K562 (cell line): ENCODE measurements at regions not wholly inside any gene's neighbourhood (a gene's known extent, or its start where the extent isn't known, plus 50 kb on each side); places are given as distances from the start of the nearest gene placed in this dataset.

Experiments used
- ATAC-seq: fragments of 200-7000 bp; cut with Tn5 transposase; 3 replicates; pipeline ENCODE4 v1.9.1; 2020; ENCODE audit warnings: moderate library complexity
- BruUV-seq: library from RNA; stranded (reverse); fragments of 400-500 nt; replicated peaks from 2 replicates; lab custom pipeline; 2021; lab: Mats Ljungman, UMichigan
- CTCF ChIA-PET: fragments of 300-600 bp; formaldehyde crosslinking; extraction: SDS; loops from one replicate; lab custom pipeline; 2021; ENCODE audit warnings: low intra/inter-chr PET ratio; lab: Yijun Ruan, JAX
- POLR2A ChIA-PET: fragments of 300-600, 350-650 bp; sonication (Branson Sonifier 250); formaldehyde crosslinking; extraction: SDS; loops from one replicate; lab custom pipeline; 2021; ENCODE audit warnings: antibody characterized with exemption, inconsistent platforms; lab: Yijun Ruan, JAX
- DNase-seq, 4 experiments: peaks; one replicate each; pipeline versions ENCODE4 v3.0.0 to v3.0.0-alpha.2; 2011 to 2018; ENCODE audit warnings: low spot score in 3 of 4, mixed read lengths in 3 of 4; ENCODE audit errors: extremely low read depth in 1 of 4
- FAIRE-seq: peaks from 2 replicates; lab custom pipeline; 2011; peaks lifted over from hg19 to GRCh38; lab: Jason Lieb, UNC
- H2AFZ ChIP-seq: 2 replicates; pipeline ENCODE4 v1.6.0; 2011; ENCODE audit warnings: low read depth, low read length, control low read depth, inconsistent platforms
- H3K27ac ChIP-seq: fragments of 200-600 bp; 3 replicates; pipeline ENCODE4 v1.8.0; 2011; ENCODE audit warnings: low read depth, mild to moderate bottlenecking, control low read depth, inconsistent platforms, low read length, moderate library complexity, mixed read lengths; ENCODE audit errors: extremely low read depth
- H3K27me3 ChIP-seq, 2 experiments: fragments of 300-600 bp in 1 of 2; 2 replicates in 1 of 2; 3 replicates in 1 of 2; pipeline versions ENCODE4 v1.6.0 to v1.8.0; 2011; ENCODE audit warnings: inconsistent platforms in 2 of 2, low read length in 2 of 2, mild to moderate bottlenecking in 1 of 2, mixed read lengths in 1 of 2, moderate library complexity in 1 of 2; ENCODE audit not compliant: control insufficient read depth in 2 of 2, insufficient read depth in 2 of 2
- H3K36me3 ChIP-seq: fragments of 300-600 bp; 3 replicates; pipeline ENCODE4 v1.8.0; 2011; ENCODE audit warnings: mild to moderate bottlenecking, low read length, inconsistent platforms; ENCODE audit not compliant: control insufficient read depth, insufficient read depth
- H3K4me1 ChIP-seq, 2 experiments: fragments of 200-600 bp in 1 of 2; replicated peaks in 1 of 2; 2 replicates in 1 of 2; 3 replicates in 1 of 2; pipeline versions ENCODE4 v1.5.1 to v1.8.0; 2011; ENCODE audit warnings: inconsistent platforms in 2 of 2, low read length in 2 of 2, mild to moderate bottlenecking in 1 of 2, mixed read lengths in 1 of 2, moderate library complexity in 1 of 2; ENCODE audit not compliant: control insufficient read depth in 2 of 2, insufficient read depth in 2 of 2
- H3K4me2 ChIP-seq: 2 replicates; pipeline ENCODE4 v1.6.1; 2011; ENCODE audit warnings: low read length, control low read depth, inconsistent platforms, mixed read lengths; ENCODE audit not compliant: insufficient read depth
- H3K4me3 ChIP-seq: fragments of 200-600 bp; sonication (generic), shearing (Covaris generic); 2 replicates; pipeline ENCODE4 v1.5.1; 2016; ENCODE audit warnings: control low read depth, inconsistent platforms
- H3K79me2 ChIP-seq: fragments of 200-600 bp; 3 replicates; pipeline ENCODE4 v1.8.0; 2011; ENCODE audit warnings: low read length, inconsistent platforms; ENCODE audit not compliant: control insufficient read depth, insufficient read depth
- H3K9ac ChIP-seq, 2 experiments: 2 replicates each; pipeline versions ENCODE4 v1.6.0 to v1.6.1; 2011; ENCODE audit warnings: low read depth in 2 of 2, low read length in 2 of 2, control low read depth in 1 of 2, inconsistent platforms in 1 of 2, mild to moderate bottlenecking in 1 of 2, mixed read lengths in 1 of 2; ENCODE audit not compliant: insufficient read depth in 1 of 2
- H3K9me1 ChIP-seq: one replicate; pipeline ENCODE4 v1.6.0; 2011; ENCODE audit warnings: inconsistent platforms, mild to moderate bottlenecking, low read length, moderate library complexity; ENCODE audit not compliant: control insufficient read depth, insufficient read depth
- H3K9me3 ChIP-seq: replicated peaks from 2 replicates; pipeline ENCODE4 v1.5.1; 2011; ENCODE audit warnings: low read depth, low read length, inconsistent platforms; ENCODE audit not compliant: control insufficient read depth, insufficient read depth
- H4K20me1 ChIP-seq: replicated peaks from 2 replicates; pipeline ENCODE4 v1.6.1; 2011; ENCODE audit warnings: low read length, inconsistent platforms, mixed read lengths; ENCODE audit not compliant: control insufficient read depth, insufficient read depth
- CBX3 ChIP-seq, 2 experiments: IDR thresholded peaks; 1 replicate in 1 of 2; 2 replicates in 1 of 2; pipeline ENCODE4 v1.6.1; 2012; ENCODE audit warnings: inconsistent platforms in 2 of 2, low read length in 2 of 2, borderline replicate concordance in 1 of 2, control low read depth in 1 of 2
- GABPB2 ChIP-seq: fragments of 250-450 bp; sonication (Bioruptor Pico); conservative IDR thresholded peaks from 2 replicates; pipeline ENCODE4 v1.5.1; 2021; ENCODE audit warnings: mild to moderate bottlenecking
- JUN ChIP-seq, 2 experiments: sonication (generic) in 1 of 2; formaldehyde crosslinking in 1 of 2; IDR thresholded peaks; 2 replicates each; pipeline versions ENCODE4 v1.6.1 to v1.8.0; 2012 to 2022; ENCODE audit warnings: borderline replicate concordance in 2 of 2, mild to moderate bottlenecking in 2 of 2, improper control_type of control experiment in 1 of 2, low read depth in 1 of 2, low read length in 1 of 2, missing genetic modification reagents in 1 of 2
- KAT8 ChIP-seq: fragments of 450-650 bp; IDR thresholded peaks from 2 replicates; pipeline ENCODE4 v1.6.1; 2016; ENCODE audit warnings: low read depth, mild to moderate bottlenecking
- MAFG ChIP-seq: fragments of 450-650 bp; conservative IDR thresholded peaks from 2 replicates; pipeline ENCODE4 v1.6.1; 2016; ENCODE audit warnings: missing genetic modification characterization, missing compliant biosample characterization
- NCOA4 ChIP-seq: fragments of 450-650 bp; IDR thresholded peaks from 2 replicates; pipeline ENCODE4 v1.6.1; 2018; ENCODE audit warnings: mild to moderate bottlenecking; ENCODE audit not compliant: partially characterized antibody
- POLR2B ChIP-seq: fragments of 450-650 bp; IDR thresholded peaks from 2 replicates; pipeline ENCODE4 v1.6.1; 2018; ENCODE audit warnings: low read depth; ENCODE audit not compliant: partially characterized antibody
- RFX5 ChIP-seq: IDR thresholded peaks from 2 replicates; pipeline ENCODE4 v1.6.1; 2011; ENCODE audit warnings: low read depth, mild to moderate bottlenecking, improper control_type of control experiment, low read length
- SRSF9 ChIP-seq: fragments of 200-400 bp; formaldehyde crosslinking; IDR thresholded peaks from 2 replicates; pipeline ENCODE4 v1.6.1; 2017; ENCODE audit warnings: low read depth, low read length, borderline replicate concordance
- TEAD1 ChIP-seq, 2 experiments: fragments of 450-650 bp in 1 of 2; sonication (generic) in 1 of 2; formaldehyde crosslinking; IDR thresholded peaks; 2 replicates each; pipeline versions ENCODE4 v1.4.0 to v1.8.0; 2020 to 2022; ENCODE audit warnings: mild to moderate bottlenecking in 2 of 2, missing genetic modification reagents in 1 of 2
- ZFX ChIP-seq: sonication (generic); formaldehyde crosslinking; IDR thresholded peaks from 2 replicates; pipeline ENCODE4 v1.8.0; 2022; ENCODE audit warnings: mild to moderate bottlenecking, missing genetic modification reagents, moderate library complexity
- ZKSCAN8 ChIP-seq: fragments of 200-800 bp; sonication (Bioruptor generic); IDR thresholded peaks from 2 replicates; pipeline ENCODE4 v1.6.1; 2016; ENCODE audit warnings: missing genetic modification characterization, missing compliant biosample characterization
- ZNF507 ChIP-seq: conservative IDR thresholded peaks from 2 replicates; pipeline ENCODE4 v1.6.1; 2017; ENCODE audit warnings: missing genetic modification characterization, missing compliant biosample characterization
- ZNF584 ChIP-seq: fragments of 200-800 bp; sonication (Bioruptor generic); IDR thresholded peaks from 2 replicates; pipeline ENCODE4 v1.6.1; 2016; ENCODE audit warnings: low read depth, mild to moderate bottlenecking, missing genetic modification characterization, missing compliant biosample characterization
- ZNF639 ChIP-seq, 2 experiments: fragments of 200-800 bp in 1 of 2; sonication (Bioruptor generic) in 1 of 2; sonication (generic) in 1 of 2; formaldehyde crosslinking in 1 of 2; IDR thresholded peaks in 1 of 2; conservative IDR thresholded peaks in 1 of 2; 2 replicates each; pipeline versions ENCODE4 v1.5.0 to v1.6.1; 2016 to 2020; ENCODE audit warnings: missing compliant biosample characterization in 1 of 2, missing genetic modification characterization in 1 of 2, missing genetic modification reagents in 1 of 2
- WGBS: fragments of 100-300 bp; shearing (Covaris generic); methylation state at CpG from one replicate; pipeline ENCODE4 v1.1.6; 2016; ENCODE audit warnings: low coverage, mixed read lengths; ENCODE audit not compliant: insufficient coverage; ENCODE audit errors: missing lambda C conversion rate; 5-methylcytosine and 5-hydroxymethylcytosine counted together
- in situ Hi-C: fragments of 300-500 bp; cut with MboI; formaldehyde crosslinking; loops from 4 replicates; pipeline ENCODE4 v1.15.0; 2018; ENCODE audit warnings: inconsistent platforms, mixed read lengths
- intact Hi-C: fragments of 100-400 bp; cut with micrococcal nuclease; formaldehyde crosslinking; loops from 2 replicates; pipeline ENCODE4 v1.14.2; 2022

- Histone ChIP-seq H3K9me3 (no peaks in the 10 kb centered on the region), H4K20me1 (peaks cover under 1% of the 10 kb centered on the region), H3K9ac (no peak overlapping the region), H3K4me2 (no peak overlapping the region), H3K27ac (no peak overlapping the region), H3K79me2 (no peaks in the 10 kb centered on the region), H3K4me3 (no peak overlapping the region), H3K4me1 (no peaks in the 10 kb centered on the region), H3K9me1 (no peaks in the 10 kb centered on the region), H3K27me3 (peaks cover 45 to 47% of the 10 kb centered on the region in 2 experiments), H2AFZ (no peak overlapping the region), H3K36me3 (no peaks in the 10 kb centered on the region)
- TF ChIP-seq ZNF639 (CRISPR knock-in tag; conservative IDR thresholded peaks at IDR 0.05 in 1 of 2, IDR thresholded peaks at IDR 0.05 in 1 of 2) (no peak), ZNF507 (tag) (no peak), MAFG (tag) (no peak), TEAD1 (CRISPR knock-in tag; IDR thresholded peaks at IDR 0.05) (no peak), ZFX (CRISPR knock-in tag) (no peak), ZNF584 (CRISPR knock-in tag) (no peak), POLR2B (no peak), JUN (IDR thresholded peaks at IDR 0.05; ENCODE audit: borderline replicate concordance, low read depth, low read length) (no peak), JUN (CRISPR knock-in tag; IDR thresholded peaks at IDR 0.05; ENCODE audit: borderline replicate concordance) (no peak), GABPB2 (CRISPR knock-in tag) (no peak), NCOA4 (no peak), CBX3 (IDR thresholded peaks at IDR 0.05; ENCODE audit: borderline replicate concordance in 1 of 2, low read length in 2 of 2) (no peak), KAT8 (no peak), ZKSCAN8 (no peak), SRSF9 (no peak), RFX5 (no peak)
- 0% methylated on average over 3 of the region's 3 CpGs for WGBS
- CTCF ChIA-PET = no interaction called here
- in situ Hi-C loops (no loop called here), intact Hi-C loops (no loop called here)
- BruUV-seq = no TSS peak
- no peak for DNase-seq
- no peak for ATAC-seq
- POLR2A ChIA-PET = no interaction called here
- no peak for FAIRE-seq
These were observed 78.2 kb upstream of the MKLN1 start for GRCh38 chr7:131249483-131249882.
